AG08396 (cell line): ENCODE measurements at regions not wholly inside any gene's neighbourhood (a gene's known extent, or its start where the extent isn't known, plus 50 kb on each side); places are given as distances from the start of the nearest gene placed in this dataset.
"Not testable (repeated sequence)": the region's sequence is repeated elsewhere in the genome, so short reads cannot be mapped to it uniquely, and the experiment has no call there.

ENCODE experiments used
- DNase-seq: peaks from one replicate; pipeline ENCODE4 v3.0.0; 2012; ENCODE audit warnings: low spot score, mixed read lengths

DNA sequence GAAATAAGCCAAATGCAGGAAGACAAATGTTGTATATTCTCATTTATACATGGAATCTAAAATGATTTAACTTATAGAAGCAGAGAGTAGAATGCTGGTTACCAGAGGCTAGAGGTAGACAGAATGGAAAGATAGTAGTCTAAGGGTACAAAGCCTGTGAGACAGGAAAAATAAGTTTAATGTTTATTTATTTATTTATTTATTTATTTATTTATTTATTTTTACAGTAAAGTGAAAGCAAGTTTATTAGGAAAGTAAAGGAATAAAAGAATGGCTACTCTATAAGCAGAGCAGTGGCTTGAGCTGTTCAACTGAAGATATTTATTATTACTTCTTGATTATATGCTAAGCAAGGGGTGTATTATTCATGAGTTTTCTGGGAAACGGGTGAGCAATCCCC, 203.2 kb downstream of the LAS1L start:
- no peak for DNase-seq

DNA sequence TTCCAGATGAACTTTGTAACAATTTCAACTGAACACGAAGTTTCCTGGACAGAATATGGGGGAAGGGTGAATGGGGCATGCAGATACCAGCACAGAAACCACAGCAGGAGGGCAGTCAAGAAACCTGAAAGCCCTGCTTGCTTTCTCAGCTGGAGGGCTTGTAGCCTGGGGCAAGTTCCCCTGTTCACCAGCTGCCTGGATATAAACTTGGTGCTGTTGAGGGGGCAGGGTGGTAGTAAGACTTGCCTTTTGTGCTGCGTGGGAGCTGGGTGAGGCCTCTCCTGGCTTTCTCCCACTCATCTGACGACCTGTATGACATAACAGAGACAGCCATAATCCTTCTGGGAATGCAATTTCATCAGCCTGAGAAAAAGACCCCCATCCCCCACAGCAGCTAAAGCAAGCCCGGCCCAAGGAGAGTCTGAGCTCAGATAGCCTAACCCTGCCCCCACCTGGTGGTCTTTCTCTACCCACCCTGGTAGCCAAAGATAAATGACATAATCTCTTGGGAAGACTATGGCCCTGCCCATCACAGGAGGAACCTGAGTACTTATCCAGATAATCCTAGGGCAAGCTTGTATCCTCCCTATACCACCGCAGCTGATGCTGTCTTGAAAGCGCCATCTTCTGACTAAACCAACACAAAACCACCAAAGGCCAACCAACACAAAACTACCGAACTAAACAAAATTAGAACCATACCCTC, 234.3 kb downstream of the LAS1L start:
- no peak for DNase-seq

DNA sequence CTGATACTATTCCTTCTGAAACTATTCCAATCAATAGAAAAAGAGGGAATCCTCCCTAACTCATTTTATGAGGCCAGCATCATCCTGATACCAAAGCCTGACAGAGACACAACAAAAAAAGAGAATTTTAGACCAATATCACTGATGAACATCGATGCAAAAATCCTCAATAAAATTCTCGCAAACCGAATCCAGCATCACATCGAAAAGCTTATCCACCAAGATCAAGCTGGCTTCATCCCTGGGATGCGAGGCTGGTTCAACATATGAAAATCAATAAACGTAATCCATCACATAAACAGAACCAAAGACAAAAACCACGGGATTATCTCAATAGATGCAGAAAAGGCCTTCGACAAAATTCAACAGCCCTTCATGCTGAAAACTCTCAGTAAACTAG, 251.7 kb downstream of the LAS1L start:
- DNase-seq = not testable (repeated sequence)

DNA sequence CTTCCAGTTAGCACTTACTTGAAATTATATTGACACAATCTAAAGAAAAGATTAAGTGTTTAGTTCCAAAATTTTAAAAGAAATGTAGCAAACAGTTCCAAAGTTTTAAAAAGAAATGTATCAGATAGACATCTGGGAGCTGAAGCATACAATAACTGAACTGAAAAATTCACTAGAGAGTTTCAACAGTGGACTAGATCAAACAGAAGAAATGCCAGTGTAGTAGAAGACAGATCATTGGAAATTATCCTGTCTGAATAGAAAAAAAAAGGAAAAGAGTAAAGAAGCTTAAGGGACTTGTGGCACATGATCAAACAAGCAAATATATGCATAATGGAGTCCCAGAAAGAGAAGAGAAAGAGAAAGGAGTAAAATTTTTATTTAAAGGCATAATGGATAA, 261.4 kb downstream of the LAS1L start:
- no peak for DNase-seq

DNA sequence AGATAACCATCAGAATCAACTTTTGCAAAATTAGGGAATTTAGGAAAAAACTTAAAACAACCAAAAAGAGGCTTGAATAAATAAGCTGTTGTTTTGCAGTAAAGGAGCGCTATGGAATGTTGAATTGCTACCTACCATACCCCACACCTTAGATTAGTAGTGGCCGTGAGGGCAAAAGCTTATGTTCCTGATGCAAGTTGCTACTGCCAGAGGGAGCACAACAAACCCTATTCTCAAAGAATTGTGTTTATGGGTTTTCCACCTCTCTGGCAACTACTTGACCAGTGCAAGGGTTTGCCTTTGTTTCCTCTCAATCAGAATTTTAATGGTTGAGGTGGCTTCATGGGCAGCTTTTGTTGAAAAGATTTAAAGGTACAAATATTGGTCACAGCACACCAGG, 268.1 kb downstream of the LAS1L start:
- no peak for DNase-seq

DNA sequence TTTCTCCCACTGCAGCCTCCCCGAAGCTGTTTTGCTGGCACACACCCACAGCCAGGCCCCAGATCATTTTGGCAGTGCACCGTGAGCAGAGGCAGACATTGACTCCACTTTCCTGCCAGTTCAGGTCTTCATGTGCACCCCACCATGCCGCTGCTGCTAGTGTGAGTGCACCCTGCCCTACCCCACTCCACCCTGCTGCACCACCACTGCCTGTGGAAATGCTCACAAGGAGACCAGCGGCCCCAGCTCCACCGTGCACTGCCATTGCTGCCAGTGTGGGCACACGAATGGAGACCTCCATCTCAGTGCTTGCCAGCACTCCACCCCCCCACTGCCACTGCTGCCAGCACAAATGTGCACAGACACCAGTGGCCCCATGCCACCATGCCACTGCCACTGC, 277.6 kb upstream of the ZC4H2 start:
- no peak for DNase-seq

DNA sequence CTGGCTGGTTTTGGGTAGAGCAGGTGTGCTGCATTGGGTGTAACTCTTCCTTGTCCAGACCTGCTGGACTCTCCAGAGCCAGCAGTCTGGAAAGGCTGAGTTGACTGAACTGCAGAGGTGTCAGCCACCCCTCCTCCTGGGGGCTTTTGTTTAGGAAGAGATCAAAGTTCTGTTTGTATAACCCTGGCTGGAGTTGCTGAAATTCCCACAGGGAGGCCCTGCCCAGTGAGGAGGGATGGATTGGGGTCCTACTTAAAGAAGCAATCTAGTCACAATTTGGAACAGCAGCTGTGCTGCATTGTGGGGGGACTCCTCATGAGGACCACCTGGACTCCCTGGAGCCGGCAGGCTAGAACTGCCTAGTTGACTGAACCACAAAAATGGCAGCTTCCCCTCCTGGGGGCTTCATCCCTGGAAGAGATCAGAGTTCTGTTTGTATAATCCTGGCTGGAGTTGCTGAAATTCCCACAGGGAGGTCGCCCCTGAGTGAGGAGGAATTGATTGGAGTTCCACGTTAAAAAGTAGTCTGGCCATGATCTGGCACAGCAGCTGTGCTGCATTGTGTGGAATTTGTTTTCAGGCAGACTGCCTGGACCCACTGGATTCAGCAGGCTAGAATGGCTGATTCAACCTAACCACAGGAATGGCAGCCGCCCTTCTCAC, 264.9 kb upstream of the ZC4H2 start:
- DNase-seq = no peak

DNA sequence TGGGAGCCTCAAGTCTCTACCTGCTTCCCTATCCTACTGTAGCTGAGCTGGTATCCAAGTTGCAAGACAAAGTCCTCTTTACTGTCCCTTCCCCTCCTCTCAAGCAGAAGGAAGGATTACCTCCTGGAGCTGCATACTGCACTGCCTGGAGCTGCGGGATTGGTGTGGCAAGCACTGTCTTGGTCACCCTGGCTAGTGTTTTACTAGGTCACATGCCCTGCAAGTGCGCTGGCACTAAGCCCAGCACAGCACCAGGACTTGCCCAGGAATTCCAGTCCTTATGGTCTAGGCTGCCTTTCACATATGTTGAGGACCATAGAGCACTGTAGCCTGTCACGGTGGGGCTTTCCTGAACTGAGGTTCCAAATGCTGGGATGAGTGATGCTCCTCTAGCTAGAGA, 227.3 kb upstream of the ZC4H2 start:
- DNase-seq = no peak

DNA sequence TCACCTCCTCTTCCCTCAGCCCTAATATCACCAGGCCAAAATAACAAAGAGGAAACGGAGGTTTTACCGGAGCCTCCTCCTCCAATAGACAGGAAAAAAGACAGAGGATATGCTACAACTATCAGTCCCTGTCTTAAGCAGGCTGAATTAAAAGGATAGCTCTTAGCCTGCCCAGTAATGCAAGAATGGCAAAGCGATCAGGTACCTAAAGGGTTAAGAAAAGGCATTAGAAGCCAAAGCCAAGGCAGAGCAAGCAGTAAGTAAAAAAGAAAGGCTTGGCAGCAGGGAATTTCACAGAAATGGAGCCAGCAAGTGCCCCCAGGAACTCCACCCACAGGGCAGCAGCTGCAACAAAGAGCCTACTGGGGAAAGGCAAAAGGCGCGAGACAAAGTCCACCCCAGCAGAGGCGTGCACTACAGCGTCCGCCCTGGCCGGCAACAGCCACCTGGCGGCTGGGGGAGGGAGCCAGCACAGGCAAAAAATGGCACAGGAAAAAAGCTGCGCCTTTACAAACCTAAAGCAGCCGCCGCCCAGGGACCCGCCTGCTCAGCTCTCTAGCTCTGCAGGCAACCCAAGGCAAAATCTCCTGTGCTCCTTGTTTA, 220.6 kb upstream of the ZC4H2 start:
- no peak for DNase-seq

DNA sequence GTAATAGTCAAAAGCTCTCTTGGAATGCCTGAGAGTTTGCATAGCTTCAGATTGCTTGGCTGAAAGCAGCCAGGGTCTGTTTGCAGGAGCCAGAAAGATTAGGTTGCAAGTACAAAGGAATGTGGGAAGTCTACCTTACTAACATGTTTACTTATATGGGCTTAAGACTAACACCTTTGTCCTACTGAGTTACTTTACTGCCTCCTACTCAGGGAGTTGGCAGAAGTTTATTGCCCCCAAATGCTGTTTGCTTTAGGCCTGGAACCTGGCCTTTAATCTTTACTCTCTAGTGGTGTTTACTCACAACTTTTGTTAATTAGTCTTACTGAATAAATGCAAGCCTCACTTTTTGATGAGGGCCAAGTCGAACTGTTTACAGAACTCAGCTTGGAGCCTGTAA, 219.4 kb upstream of the ZC4H2 start:
- no peak for DNase-seq

DNA sequence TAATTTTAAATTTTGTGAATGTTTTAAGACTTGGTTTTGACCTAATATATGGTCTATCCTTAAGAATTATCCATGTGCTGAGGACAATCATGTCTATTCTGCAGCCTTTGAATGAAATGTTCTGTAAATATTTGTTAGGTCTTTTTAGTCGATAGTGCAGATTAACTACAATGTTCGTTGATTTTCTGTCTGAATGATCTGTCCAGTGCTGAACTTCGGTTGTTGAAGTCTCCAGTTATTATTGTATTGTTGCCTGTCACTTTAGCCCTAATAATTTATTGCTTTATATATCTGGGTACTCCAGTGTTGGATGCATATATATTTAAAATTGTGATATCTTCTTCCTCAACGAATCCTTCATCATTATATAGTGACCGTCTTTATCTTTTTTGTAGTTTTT, 218.3 kb upstream of the ZC4H2 start:
- DNase-seq = no peak

DNA sequence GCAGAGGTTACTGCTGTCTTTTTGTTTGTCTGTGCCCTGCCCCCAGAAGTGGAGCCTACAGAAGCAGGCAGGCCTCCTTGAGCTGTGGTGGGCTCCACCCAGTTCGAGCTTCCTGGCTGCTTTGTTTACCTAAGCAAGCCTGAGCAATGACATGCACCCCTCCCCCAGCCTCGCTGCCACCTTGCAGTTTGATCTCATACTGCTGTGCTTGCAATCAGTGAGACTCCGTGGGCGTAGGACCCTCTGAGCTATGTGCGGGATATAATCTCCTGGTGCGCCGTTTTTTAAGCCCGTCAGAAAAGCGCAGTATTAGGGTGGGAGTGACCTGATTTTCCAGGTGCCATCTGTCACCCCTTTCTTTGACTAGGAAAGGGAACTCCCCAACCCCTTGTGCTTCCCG, 187.1 kb upstream of the ZC4H2 start:
- not testable (repeated sequence) for DNase-seq

DNA sequence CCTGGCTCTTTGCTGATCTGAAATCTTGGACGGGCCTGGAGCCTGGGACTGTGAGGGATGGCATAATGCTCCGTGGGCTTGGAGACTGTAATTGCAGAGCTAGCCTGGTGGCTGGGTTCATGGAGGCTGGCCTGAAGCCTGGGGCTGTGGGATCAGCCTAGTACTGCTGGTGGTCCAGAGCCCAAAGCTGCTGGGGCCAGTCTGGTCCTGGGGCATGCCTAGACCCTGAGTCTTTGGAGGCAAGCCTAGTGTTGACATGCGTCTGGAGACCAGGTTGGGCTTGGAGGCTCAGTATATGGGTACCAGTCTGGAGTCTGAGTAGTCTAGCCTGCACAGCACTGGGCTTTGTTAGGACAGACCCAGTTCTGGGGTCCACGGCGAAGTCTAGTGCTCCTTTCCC, 172.0 kb upstream of the ZC4H2 start:
- no peak for DNase-seq

DNA sequence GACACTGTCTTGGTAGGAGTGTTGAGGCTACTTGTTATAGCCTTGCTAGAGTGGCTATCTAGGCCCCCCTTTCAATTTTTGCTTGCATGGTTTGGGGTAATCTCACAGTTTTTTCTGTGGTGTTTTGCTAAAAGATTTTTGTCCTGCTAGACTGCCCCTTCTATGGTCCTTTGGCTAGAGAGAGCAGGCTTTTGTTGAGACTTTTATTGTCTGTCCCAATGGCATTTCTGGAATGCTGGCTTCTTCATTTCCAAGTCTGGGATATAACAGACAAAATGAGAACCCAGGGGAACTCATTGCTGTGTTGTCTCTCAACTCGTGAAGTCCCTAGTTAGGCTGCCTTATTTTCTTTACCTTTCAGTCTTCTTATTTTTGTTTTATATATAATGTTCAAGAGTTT, 160.2 kb upstream of the ZC4H2 start:
- DNase-seq = no peak

DNA sequence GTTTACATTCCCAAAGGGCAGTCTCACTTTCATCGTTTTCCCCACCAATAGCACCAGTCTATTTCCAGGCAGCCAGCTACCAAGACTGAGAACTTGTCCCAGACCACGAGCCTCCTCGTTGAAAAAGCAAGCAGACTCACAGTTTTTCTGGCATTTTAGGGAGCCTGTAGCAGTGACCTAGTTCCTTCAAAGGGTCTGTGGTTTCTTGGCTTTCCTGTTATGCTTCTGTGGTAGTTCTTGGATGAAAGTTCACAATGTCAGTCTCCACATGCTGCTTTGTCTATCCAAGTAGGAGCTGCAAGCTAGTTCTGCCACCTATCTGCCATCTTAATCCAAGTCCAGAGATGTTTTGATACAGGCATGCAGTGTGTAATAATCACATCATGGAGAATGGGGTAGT, 151.6 kb upstream of the ZC4H2 start:
- no peak for DNase-seq

DNA sequence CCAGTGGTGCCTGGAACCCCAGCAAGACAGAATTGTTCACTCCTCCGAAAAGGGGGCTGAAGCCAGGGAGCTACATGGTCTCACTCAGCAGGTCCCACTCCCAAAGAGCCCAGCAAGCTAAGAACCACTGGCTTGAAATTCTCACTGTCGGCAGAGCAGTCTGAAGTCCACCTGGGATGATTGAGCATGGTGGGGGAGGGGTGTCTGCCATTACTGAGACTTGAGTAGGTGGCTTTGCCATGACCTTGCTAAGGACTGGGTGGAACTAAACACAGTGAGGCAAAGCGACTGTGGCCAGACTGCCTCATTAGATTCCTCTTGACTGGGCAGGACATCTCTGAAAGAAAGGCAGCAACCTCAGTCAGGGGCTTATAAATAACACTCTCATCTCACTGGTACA, 122.6 kb upstream of the ZC4H2 start:
- DNase-seq = no peak

DNA sequence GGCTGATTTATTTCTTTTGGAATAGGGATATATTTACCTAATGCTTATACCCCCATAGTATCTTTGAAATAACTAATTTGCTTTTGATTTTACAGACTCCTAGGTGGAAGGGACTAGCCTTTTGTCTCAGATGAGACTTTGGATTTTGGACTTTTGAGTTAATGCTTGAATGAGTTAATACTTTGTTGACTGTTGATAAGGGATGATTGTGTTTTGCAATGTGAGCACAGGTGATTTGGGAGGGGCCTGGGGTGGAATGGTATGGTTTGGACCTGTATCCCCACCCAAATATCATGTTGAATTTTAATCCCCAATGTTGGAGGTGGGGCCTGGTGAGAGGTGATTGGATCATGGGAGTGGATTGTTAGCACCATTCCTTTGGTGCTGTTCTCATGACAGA, 117.4 kb upstream of the ZC4H2 start:
- DNase-seq = no peak

DNA sequence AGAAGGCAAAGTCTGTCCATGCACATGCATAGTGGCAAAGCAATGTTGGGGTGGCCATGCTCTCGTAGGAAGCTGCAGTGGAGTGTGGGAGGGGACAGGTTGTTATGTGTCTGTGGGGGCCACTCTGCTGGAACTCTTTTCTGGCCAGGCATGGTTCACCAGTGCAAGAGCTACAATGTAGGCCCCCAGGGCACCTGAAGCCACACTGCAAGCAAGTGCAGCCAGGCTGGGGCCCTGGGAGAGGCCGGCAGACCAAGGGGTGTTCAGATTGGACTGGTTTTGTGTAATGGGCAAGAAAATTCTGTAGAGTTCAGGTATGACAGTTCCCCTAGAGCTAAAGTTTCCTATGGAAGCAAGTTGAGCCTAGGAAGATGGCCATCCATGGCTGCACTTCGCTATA, 97.0 kb upstream of the ZC4H2 start:
- DNase-seq = no peak

DNA sequence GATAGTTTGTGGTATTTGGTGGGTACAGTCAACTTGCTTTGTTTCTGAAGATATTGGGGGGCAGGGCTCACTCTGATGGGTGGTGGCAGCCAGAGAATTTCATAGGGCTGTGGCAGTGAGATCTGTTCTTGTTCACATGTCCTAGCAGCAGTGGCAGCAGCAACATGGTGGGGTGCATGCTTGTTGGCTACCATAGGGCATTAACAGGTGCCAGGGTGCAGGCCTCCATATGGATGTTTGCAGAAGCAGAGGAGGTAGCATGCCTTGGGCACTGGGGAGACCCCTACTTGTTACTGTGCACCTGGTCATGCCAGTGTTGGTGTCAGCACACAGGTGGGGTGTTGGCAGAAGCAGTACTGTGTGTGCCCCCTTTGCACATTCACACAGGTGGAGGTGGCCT, 96.3 kb upstream of the ZC4H2 start:
- no peak for DNase-seq

DNA sequence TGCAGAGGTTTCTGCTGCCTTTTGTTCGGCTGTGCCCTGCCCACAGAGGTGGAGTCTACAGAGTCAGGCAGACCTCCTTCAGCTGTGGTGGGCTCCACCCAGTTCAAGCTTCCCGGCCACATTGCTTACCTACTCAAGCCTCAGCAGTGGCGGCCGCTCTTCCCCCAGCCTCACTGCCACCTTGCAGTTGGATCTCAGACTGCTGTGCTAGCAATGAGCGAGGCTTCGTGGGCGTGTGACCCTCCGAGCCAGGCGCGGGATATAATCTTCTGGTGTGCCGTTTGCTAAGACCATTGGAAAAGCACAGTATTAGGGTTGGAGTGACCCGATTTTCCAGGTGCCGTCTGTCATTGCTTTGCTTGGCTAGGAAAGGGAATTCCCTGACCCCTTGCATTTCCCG, 82.4 kb upstream of the ZC4H2 start:
- DNase-seq = not testable (repeated sequence)

DNA sequence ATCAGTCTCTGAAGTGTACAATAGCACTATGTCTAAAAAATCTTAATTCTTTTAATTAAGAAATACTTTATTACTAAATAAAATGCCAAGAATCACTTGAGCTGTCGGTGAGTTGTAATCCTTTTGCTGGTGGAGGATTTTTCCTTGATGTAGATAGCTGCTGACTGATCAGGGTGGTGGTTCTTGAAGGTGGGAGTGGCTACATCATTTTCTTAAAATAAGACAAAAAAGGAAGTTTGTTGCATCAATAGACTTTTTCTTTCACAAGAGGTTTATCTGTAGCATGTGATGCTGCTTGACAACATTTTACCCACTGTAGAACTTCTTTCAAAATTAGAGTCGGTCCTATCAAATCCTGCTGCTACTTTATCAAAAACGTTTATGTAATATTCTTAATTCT, 68.8 kb upstream of the ZC4H2 start:
- DNase-seq = no peak

DNA sequence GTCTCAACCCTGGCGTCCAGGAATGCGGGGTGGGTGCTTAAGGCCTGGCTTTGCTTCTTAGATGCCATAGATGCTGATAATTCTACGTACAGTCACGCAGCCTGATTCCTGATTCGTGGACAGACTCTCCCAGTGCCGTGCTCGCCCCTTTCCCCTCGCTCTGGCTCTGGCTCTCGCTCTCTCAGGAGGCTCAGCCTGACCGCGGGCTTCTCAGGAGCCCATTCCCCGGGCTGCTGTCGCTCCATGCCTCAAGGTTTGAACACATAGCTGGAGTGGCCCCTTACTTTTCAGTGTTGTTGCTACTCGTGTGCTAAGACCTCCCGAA, 59.2 kb upstream of the ZC4H2 start:
- peak; percentile 60 for DNase-seq

DNA sequence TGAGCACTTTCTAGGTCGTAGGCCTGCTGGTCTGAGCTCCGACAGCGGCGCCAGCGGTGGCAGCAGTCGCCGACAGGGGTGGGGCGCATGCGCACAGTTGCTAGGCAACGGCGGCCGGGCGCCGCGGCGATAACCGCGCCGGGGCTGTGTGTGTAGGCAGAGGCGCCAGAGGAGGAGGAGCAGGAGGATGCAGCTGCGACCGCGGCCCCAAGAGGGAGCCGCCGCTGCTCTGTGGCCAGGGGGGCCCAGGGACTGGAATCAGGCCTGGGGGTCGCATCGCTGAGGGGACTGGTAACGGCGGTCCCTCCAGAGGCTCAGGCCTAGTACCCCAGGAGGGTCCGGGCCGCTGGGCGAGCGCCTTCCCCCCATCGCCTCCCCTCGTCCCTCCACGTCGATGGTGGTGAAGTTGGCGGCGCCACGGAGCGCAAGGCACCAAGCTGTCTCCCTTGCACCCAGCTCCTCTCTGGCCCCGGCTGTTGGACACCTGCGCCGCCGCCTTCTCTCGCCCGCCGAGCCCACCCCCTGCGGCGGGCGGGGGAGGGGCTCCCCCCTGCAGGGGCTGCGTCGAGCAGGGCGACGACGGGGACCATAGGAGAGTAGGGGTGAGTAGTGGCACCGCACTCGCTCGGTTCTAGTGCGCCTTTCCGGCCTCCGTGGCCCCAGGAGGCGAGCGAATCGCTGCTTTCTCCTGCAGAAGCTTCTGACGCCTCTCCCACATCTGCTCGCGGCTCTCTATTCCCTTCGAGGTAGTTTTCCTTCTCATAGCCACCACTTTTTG, 58.6 kb upstream of the ZC4H2 start, which contains the start of gene ZC3H12B:
ZC3H12B (plus strand) TSS at position 159 of the 778 bp plus-strand sequence.
- DNase-seq = peak; percentile 93
